ENCODE measurements at regions not wholly inside any gene's neighbourhood (a gene's known extent, or its start where the extent isn't known, plus 50 kb on each side); places are given as distances from the start of the nearest gene placed in this dataset.

DNA sequence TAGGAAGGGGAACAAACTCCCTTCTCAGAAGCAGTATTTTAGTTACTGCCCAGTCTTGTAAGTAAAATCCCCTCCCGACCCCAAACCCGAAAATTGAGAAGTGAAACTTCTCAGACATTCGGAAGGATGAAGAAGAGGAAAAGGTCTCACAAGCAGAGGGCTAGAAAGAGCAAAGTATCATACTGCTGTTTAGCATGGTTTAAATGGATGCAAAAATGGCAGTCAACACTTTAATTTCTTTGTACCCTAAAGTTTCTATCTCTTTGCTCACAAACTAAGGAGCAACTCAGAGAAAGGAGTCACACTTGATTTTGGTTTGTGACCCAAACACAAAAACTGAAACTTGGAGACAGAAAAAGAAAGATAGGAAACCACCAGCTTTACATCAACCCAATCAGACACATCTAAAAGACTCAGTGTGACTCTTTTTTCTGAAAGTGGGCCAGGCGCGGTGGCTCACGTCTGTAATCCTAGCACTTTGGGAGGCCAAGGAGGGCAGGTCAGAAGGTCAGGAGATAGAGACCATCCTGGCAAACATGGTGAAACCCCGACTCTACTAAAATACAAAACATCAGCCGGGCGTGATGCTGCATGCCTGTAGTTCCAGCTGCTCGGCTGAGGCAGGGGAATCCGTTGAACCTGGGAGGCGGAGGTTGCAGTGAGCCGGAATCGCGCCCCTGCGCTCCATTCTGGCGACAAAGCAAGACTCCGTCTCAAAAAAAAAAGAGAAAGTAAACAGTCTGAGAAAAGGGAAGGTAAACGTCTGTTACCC is 63.2 kb upstream of the ATP11B start:
- peak; percentile 13 for DNase-seq (ENCODE audit: low spot score)
- peaks cover 3% of the 10 kb centered on the region for H3K27me3 Mint-ChIP-seq (ENCODE audit: low read depth)

GRCh38 chr3:182730675-182731042 is 62.6 kb upstream of the ATP11B start:
- Mint-ChIP-seq H3K27me3 (ENCODE audit: low read depth) (peaks cover 3% of the 10 kb centered on the region), H3K4me3 (no peak overlapping the region), H3K4me1 (ENCODE audit: low read depth) (peaks cover 5% of the 10 kb centered on the region), H3K9me3 (no peaks in the 10 kb centered on the region), H3K36me3 (ENCODE audit: low read depth) (no peaks in the 10 kb centered on the region), H3K27ac (no peak overlapping the region)
- DNase-seq (ENCODE audit: low spot score), result no peak

More for the DNA sequence above, 63.2 kb upstream of the ATP11B start:
- Mint-ChIP-seq H3K4me1 (ENCODE audit: low read depth) (peaks cover 5% of the 10 kb centered on the region), H3K9me3 (no peaks in the 10 kb centered on the region), H3K27ac (no peak overlapping the region), H3K36me3 (ENCODE audit: low read depth) (no peaks in the 10 kb centered on the region), H3K4me3 (no peak overlapping the region)

- Mint-ChIP-seq H3K36me3 (ENCODE audit: low read depth) (no peaks in the 10 kb centered on the region), H3K27me3 (ENCODE audit: low read depth) (peaks cover 3% of the 10 kb centered on the region), H3K4me3 (no peak overlapping the region), H3K9me3 (no peaks in the 10 kb centered on the region), H3K27ac (no peak overlapping the region), H3K4me1 (ENCODE audit: low read depth) (peaks cover 5% of the 10 kb centered on the region)
- DNase-seq (ENCODE audit: low spot score), result no peak
Measured at GRCh38 chr3:182731764-182732163, 61.5 kb upstream of the ATP11B start.

DNA sequence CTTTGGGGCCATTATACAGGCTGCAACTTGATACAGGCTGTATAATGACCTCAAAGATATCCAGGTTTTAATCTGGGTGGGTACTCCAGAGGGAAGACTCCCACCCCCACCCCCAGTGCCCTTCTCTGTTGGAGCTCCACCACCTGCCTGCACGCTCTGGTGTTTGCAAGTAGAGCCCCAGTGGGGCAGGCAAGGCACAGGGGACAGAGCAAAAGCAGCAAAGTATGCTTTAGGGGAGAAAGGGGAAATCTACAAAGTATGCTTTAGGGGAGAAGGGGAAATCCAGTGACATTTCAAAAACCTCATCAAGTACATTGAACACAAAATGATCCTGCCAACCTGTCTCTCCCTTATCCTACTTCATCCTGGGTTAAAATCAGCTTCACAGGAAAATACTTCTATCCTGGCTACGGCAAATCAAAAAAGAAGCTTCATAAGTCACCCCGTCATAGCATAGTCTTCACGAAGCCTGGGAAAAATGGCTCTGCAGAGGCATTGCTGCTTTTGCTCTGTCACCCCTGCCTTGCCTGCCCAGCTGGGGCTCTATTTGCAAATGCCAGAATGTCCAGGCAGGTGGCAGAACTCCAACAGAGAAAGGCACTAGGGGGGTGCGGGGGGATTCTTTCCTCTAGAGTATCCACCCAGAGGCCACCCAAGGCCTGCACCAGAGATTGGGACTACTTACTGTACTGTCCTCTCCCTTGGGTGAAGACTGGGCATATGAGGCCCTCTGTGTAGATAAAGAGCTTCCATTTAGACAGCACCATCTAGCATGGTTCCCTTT is 60.9 kb upstream of the ATP11B start:
- no peaks in the 10 kb centered on the region for H3K9me3 Mint-ChIP-seq
- peaks cover 5% of the 10 kb centered on the region for H3K4me1 Mint-ChIP-seq (ENCODE audit: low read depth)
- no peak overlapping the region for H3K4me3 Mint-ChIP-seq
- no peaks in the 10 kb centered on the region for H3K36me3 Mint-ChIP-seq (ENCODE audit: low read depth)
- no peak overlapping the region for H3K27ac Mint-ChIP-seq
- DNase-seq (ENCODE audit: low spot score), result no peak
- H3K27me3 Mint-ChIP-seq (ENCODE audit: low read depth), result peaks cover 3% of the 10 kb centered on the region

DNA sequence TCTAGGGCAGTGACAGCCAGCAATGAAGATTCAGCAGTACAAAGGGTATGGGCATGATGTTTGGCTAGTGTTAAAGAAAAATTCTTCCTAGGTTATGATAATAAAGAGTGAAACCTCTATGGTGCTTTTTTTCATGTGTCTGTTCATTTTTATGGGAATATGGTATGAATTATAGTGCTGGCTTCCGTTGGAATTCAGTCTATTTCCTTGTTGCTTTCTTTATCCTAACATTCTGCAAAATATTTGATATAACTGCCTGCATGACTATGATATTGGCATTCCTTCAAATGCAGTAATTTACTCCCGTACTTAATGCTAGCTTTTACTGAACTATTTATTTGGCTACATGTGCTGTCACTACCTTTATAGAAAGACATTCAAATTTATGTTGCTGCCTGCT is 57.6 kb upstream of the ATP11B start:
- Mint-ChIP-seq H3K27ac (no peak overlapping the region), H3K9me3 (no peaks in the 10 kb centered on the region), H3K36me3 (ENCODE audit: low read depth) (no peaks in the 10 kb centered on the region), H3K27me3 (ENCODE audit: low read depth) (peaks cover 11% of the 10 kb centered on the region), H3K4me3 (no peak overlapping the region), H3K4me1 (ENCODE audit: low read depth) (peaks cover under 1% of the 10 kb centered on the region)
- DNase-seq (ENCODE audit: low spot score), result no peak

GRCh38 chr3:182737825-182738224 is 55.5 kb upstream of the ATP11B start:
- Mint-ChIP-seq H3K4me1 (ENCODE audit: low read depth) (no peaks in the 10 kb centered on the region), H3K36me3 (ENCODE audit: low read depth) (no peaks in the 10 kb centered on the region), H3K27ac (no peak overlapping the region), H3K4me3 (no peak overlapping the region), H3K27me3 (ENCODE audit: low read depth) (peaks cover 14% of the 10 kb centered on the region), H3K9me3 (no peaks in the 10 kb centered on the region)
- DNase-seq (ENCODE audit: low spot score), result no peak

DNA sequence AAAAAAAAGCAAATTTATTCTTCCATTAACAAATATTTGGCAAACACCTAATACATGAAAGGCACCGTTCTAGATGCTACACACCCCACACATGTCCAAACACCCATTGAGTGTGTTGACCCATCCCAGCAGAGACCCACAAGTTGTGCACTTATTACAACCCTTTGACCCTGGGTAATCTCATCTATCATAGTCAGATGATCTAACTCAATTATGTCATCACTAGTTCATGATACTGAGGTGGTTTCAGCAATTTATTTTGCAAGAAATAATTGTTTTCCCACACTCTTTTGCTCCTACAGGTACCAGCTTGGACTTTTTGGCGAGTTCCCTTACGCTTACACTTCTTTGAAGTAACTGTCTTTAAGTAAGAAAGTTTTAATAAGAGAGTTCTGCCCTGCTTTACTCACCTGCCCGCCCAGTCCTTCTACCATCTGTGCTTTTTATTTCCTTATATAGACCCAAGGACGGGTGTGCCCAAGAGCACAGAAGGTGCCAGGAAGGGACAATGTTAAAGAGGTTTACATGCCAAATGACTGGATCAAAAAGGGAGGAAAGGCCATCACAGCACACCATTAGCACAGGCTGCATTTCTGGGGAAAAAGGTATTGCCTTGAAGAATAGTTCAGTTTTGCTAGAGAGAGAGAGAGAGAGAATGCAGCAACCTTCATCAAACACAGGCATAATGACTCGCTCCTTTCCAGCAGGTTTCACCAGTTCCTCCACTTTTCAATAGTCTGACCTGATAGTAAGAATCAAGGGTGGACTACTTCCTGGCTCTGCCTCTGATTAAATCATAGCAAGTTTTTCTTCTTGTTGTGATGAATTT is 54.5 kb upstream of the ATP11B start:
- Mint-ChIP-seq H3K27me3 (ENCODE audit: low read depth) (peaks cover 14% of the 10 kb centered on the region), H3K36me3 (ENCODE audit: low read depth) (no peaks in the 10 kb centered on the region), H3K4me1 (ENCODE audit: low read depth) (no peaks in the 10 kb centered on the region), H3K27ac (no peak overlapping the region), H3K4me3 (no peak overlapping the region), H3K9me3 (no peaks in the 10 kb centered on the region)
- DNase-seq (ENCODE audit: low spot score), result no peak

DNA sequence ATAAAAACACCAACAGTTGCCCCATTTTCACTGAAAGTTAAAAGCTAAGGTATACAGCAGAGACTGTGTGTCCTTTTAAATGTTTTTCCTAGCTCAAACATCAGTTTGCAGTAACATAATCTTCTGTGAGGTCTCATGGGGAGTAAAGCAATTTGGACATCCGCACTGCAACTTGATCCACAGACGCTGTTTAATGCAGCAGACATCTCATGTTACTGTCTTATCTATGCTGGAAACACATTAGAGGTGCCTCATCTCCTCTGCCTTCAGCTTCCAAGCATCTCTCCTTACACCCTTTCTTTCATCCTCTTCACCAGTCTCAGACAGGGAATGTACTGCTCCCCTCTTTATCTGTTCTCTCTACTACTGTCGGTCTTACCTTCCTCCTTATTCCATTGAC is 53.7 kb upstream of the ATP11B start:
- Mint-ChIP-seq H3K36me3 (ENCODE audit: low read depth) (no peaks in the 10 kb centered on the region), H3K4me1 (ENCODE audit: low read depth) (no peaks in the 10 kb centered on the region), H3K27me3 (ENCODE audit: low read depth) (peaks cover 11% of the 10 kb centered on the region), H3K27ac (no peak overlapping the region), H3K4me3 (no peak overlapping the region), H3K9me3 (no peaks in the 10 kb centered on the region)
- no peak for DNase-seq (ENCODE audit: low spot score)

DNA sequence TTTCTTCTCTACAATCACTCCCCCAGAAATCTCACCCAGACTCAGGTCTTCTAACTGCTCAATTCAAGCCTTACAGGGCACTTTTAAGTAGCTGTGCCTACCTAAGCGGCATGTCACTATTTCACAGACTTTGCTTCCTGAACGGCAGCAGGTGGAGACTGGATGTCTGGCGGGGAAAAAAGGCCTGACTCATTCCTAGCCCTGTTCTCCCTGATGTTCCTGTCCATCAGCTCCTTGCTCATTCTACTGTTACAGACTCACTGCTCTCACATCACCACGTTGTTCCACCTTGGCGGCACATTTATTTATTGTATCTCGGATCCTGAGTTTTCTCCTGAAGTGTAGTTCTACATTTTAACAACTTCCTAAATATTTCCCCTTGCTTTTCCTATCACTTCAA is 52.6 kb upstream of the ATP11B start:
- H3K4me1 Mint-ChIP-seq (ENCODE audit: low read depth), result no peaks in the 10 kb centered on the region
- no peak for DNase-seq (ENCODE audit: low spot score)
- peaks cover 11% of the 10 kb centered on the region for H3K27me3 Mint-ChIP-seq (ENCODE audit: low read depth)
- H3K27ac Mint-ChIP-seq, result no peak overlapping the region
- H3K9me3 Mint-ChIP-seq, result no peaks in the 10 kb centered on the region
- H3K36me3 Mint-ChIP-seq (ENCODE audit: low read depth), result no peaks in the 10 kb centered on the region
- H3K4me3 Mint-ChIP-seq, result no peak overlapping the region

DNA sequence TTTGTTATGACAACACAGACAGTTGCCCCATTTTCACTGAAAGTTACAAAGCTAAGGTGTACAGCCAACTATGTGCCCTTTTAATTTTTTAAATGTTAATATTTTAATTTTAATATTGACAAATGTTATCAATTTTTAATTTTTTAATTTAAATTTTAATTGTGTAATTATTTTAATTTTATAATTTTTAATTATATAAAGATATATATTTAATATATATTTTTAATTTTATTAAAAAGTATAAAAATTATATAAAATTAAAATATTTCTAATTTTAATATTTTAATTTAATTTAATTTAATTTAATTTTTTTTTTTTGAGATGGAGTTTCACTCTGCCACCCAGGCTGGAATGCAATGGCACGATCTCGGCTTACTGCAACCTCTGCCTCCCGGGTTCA is 52.1 kb upstream of the ATP11B start:
- no peak overlapping the region for H3K4me3 Mint-ChIP-seq
- no peaks in the 10 kb centered on the region for H3K36me3 Mint-ChIP-seq (ENCODE audit: low read depth)
- no peaks in the 10 kb centered on the region for H3K9me3 Mint-ChIP-seq
- DNase-seq (ENCODE audit: low spot score), result no peak
- no peaks in the 10 kb centered on the region for H3K4me1 Mint-ChIP-seq (ENCODE audit: low read depth)
- H3K27me3 Mint-ChIP-seq (ENCODE audit: low read depth), result peaks cover 11% of the 10 kb centered on the region
- H3K27ac Mint-ChIP-seq, result no peak overlapping the region
